ENCODE measurements at regions not wholly inside any gene's neighbourhood (a gene's known extent, or its start where the extent isn't known, plus 50 kb on each side); places are given as distances from the start of the nearest gene placed in this dataset.

DNA sequence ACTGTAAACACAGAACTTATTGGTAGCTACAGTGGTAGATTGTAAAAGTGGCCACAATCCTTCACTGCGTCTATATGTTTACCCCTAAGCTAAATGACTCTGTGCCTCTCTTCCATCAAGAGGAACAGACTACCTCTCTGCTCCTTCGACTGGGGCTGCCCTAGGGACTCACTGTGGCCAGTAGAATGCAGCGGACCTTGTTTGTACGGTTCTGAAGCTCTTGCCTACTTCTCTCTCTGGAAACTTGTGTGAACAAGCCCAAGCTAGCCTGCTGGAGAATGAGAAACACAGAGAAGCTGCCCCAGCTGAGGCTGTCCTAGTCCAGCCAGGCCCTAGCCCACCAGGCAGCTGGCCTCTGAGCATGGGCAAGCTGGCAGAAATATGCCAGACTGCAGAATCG lies 140.8 kb upstream of the SLC1A4 start:
- TF ChIP-seq, protein P1, sequence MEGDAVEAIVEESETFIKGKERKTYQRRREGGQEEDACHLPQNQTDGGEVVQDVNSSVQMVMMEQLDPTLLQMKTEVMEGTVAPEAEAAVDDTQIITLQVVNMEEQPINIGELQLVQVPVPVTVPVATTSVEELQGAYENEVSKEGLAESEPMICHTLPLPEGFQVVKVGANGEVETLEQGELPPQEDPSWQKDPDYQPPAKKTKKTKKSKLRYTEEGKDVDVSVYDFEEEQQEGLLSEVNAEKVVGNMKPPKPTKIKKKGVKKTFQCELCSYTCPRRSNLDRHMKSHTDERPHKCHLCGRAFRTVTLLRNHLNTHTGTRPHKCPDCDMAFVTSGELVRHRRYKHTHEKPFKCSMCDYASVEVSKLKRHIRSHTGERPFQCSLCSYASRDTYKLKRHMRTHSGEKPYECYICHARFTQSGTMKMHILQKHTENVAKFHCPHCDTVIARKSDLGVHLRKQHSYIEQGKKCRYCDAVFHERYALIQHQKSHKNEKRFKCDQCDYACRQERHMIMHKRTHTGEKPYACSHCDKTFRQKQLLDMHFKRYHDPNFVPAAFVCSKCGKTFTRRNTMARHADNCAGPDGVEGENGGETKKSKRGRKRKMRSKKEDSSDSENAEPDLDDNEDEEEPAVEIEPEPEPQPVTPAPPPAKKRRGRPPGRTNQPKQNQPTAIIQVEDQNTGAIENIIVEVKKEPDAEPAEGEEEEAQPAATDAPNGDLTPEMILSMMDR (IDR thresholded peaks at IDR 0.05; ENCODE audit: control extremely low read depth, extremely low read depth) = no peak
- Histone ChIP-seq H3K27me3 (ENCODE audit: control insufficient read depth in 3 of 3, insufficient read depth in 3 of 3, low read length in 2 of 3) (no peaks in the 10 kb centered on the region), H3K4me1 (ENCODE audit: control insufficient read depth in 5 of 5, insufficient read depth in 5 of 5, low read length in 5 of 5) (peaks cover 0 to 8% (median 3%) of the 10 kb centered on the region in 5 donors), H3K9me3 (ENCODE audit: control insufficient read depth in 4 of 4, insufficient read depth in 3 of 4, low read length in 3 of 4) (no peaks in the 10 kb centered on the region), H3K36me3 (ENCODE audit: control insufficient read depth in 4 of 4, insufficient read depth in 4 of 4, low read length in 4 of 4) (no peaks in the 10 kb centered on the region), H3K27ac (ENCODE audit: low read depth in 1 of 2, low read length in 1 of 2) (no peak overlapping the region), H3K9ac (ENCODE audit: insufficient read depth in 1 of 2, low read length in 2 of 2) (no peak overlapping the region), H3K4me3 (no peak overlapping the region)
- no peak for DNase-seq
- ATAC-seq (ENCODE audit: insufficient read depth, low FRiP score) = no peak
- WGBS, 2 donors = 76 to 86% methylated on average over 5 of the region's 5 CpGs

DNA sequence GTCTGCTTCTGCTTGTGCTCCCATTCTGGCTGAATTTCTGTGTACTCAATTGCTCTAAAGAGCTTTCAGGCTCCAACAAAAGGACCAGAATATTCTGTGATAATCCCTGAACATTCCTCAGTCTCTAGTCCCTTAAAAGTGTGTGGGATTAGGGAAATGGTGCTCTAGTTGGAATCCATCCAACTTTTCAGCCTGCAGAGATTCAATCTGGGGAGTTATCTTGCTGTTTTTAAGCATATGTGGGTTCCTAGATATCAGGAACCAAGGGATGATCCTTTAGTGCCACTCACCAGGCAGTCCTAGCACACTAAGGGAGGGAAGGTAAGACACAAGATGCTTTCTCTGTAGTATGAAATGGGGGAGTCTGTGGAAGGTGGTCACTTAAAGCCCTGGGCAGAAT lies 140.3 kb upstream of the SLC1A4 start:
- ATAC-seq (ENCODE audit: insufficient read depth, low FRiP score) = no peak
- H3K9ac ChIP-seq (ENCODE audit: insufficient read depth in 1 of 2, low read length in 2 of 2) = no peak overlapping the region

DNA sequence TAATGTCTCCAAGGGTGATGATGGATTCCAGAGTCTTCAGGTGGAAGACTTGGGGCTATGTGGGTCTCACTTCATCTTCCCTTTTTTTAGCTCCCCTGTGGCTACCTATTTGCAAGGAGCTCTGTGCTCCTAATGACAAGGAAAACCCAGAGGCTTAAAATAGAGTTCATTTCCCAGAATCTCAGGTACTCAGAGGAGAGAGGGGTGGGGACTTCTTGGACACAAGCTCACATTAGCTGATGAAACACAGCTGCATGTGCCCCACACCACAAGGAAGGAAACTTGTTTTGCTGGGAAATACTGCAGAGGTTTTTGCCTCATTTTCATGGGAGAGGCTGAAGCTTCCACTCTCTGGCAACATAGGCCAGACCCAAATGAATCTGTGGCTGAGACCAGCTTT lies 138.6 kb upstream of the SLC1A4 start:
- H3K27me3 ChIP-seq (ENCODE audit: control insufficient read depth in 3 of 3, insufficient read depth in 3 of 3, low read length in 2 of 3) = no peaks in the 10 kb centered on the region
- H3K9me3 ChIP-seq (ENCODE audit: control insufficient read depth in 4 of 4, insufficient read depth in 3 of 4, low read length in 3 of 4) = no peaks in the 10 kb centered on the region
- no peak for DNase-seq
- no peak overlapping the region for H3K9ac ChIP-seq (ENCODE audit: insufficient read depth in 1 of 2, low read length in 2 of 2)
- H3K36me3 ChIP-seq (ENCODE audit: control insufficient read depth in 4 of 4, insufficient read depth in 4 of 4, low read length in 4 of 4) = no peaks in the 10 kb centered on the region
- peak overlapping the region in 1 of 2 donors; percentile 40 for H3K27ac ChIP-seq (ENCODE audit: low read depth in 1 of 2, low read length in 1 of 2)
- ATAC-seq (ENCODE audit: insufficient read depth, low FRiP score) = no peak
- H3K4me1 ChIP-seq (ENCODE audit: control insufficient read depth in 5 of 5, insufficient read depth in 5 of 5, low read length in 5 of 5) = peaks cover 0 to 8% (median 3%) of the 10 kb centered on the region in 5 donors
- no peak overlapping the region for H3K4me3 ChIP-seq
- TF ChIP-seq, protein P1 (IDR thresholded peaks at IDR 0.05; ENCODE audit: control extremely low read depth, extremely low read depth) = no peak

More for the DNA sequence above, 140.3 kb upstream of the SLC1A4 start:
- no peaks in the 10 kb centered on the region for H3K9me3 ChIP-seq (ENCODE audit: control insufficient read depth in 4 of 4, insufficient read depth in 3 of 4, low read length in 3 of 4)
- no peaks in the 10 kb centered on the region for H3K36me3 ChIP-seq (ENCODE audit: control insufficient read depth in 4 of 4, insufficient read depth in 4 of 4, low read length in 4 of 4)
- H3K27ac ChIP-seq (ENCODE audit: low read depth in 1 of 2, low read length in 1 of 2) = no peak overlapping the region
- DNase-seq = no peak
- TF ChIP-seq, protein P1 (IDR thresholded peaks at IDR 0.05; ENCODE audit: control extremely low read depth, extremely low read depth) = no peak
- H3K4me3 ChIP-seq = no peak overlapping the region
- H3K4me1 ChIP-seq (ENCODE audit: control insufficient read depth in 5 of 5, insufficient read depth in 5 of 5, low read length in 5 of 5) = peaks cover 0 to 8% (median 3%) of the 10 kb centered on the region in 5 donors
- H3K27me3 ChIP-seq (ENCODE audit: control insufficient read depth in 3 of 3, insufficient read depth in 3 of 3, low read length in 2 of 3) = no peaks in the 10 kb centered on the region

DNA sequence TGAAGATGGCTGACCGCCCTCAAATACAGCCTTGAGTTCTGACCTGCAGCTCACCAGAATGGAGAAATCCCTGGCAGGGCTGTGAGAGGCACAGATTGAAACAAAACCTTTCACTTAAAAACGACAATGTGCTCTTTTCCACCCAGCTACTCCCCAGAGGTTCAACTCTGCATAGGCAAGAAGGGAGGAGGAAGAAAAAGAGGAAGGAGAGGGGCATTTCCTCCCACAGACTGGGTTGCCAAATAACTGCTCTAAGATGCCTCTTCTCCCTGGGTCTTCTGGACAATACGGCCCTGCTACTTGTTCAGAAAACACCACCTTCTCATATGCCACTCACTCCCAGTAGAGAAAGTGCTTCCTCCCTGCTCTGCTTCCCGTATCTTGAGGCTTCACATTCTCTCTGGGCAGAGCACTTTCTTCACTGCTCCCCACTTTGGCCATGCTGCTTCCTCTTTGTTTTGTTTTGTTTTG lies 136.4 kb upstream of the SLC1A4 start:
- DNase-seq (no peak), ATAC-seq (ENCODE audit: insufficient read depth, low FRiP score) (no peak)
- no peaks in the 10 kb centered on the region for H3K27me3 ChIP-seq (ENCODE audit: control insufficient read depth in 3 of 3, insufficient read depth in 3 of 3, low read length in 2 of 3)
- no peak overlapping the region for H3K4me3 ChIP-seq
- no peaks in the 10 kb centered on the region for H3K9me3 ChIP-seq (ENCODE audit: control insufficient read depth in 4 of 4, insufficient read depth in 3 of 4, low read length in 3 of 4)
- no peaks in the 10 kb centered on the region for H3K36me3 ChIP-seq (ENCODE audit: control insufficient read depth in 4 of 4, insufficient read depth in 4 of 4, low read length in 4 of 4)
- 37 to 66% methylated on average over 4 of the region's 4 CpGs for WGBS, 2 donors
- H3K27ac ChIP-seq (ENCODE audit: low read depth in 1 of 2, low read length in 1 of 2) = no peak overlapping the region
- no peak overlapping the region for H3K9ac ChIP-seq (ENCODE audit: insufficient read depth in 1 of 2, low read length in 2 of 2)
- TF ChIP-seq, protein P1 (IDR thresholded peaks at IDR 0.05; ENCODE audit: control extremely low read depth, extremely low read depth) = no peak
- peaks cover 2 to 10% (median 7%) of the 10 kb centered on the region in 5 donors for H3K4me1 ChIP-seq (ENCODE audit: control insufficient read depth in 5 of 5, insufficient read depth in 5 of 5, low read length in 5 of 5)
